ENCODE measurements at regions not wholly inside any gene's neighbourhood (a gene's known extent, or its start where the extent isn't known, plus 50 kb on each side); places are given as distances from the start of the nearest gene placed in this dataset.

DNA sequence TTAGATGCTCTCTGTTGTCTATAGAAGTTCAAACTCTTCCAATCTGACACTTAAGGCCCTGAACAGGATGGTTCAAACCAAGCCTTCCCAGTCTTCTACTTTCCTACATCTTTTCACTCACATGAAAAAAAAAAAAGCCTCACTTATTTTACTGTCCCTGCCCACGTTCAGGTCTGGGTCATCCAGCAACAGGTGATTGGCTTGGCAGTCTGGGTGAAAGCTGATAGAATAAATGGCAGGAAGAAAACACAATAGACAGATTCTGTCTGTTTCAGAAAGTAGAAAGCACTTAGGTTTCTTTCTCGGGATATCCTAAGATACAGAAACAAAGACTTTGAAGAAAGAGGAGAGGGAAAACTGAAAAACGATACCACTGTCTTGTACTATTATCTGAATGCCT is 61.8 kb upstream of the HSF2 start:
- TF ChIP-seq MAX (IDR thresholded peaks at IDR 0.05) (no peak), TAF1 (IDR thresholded peaks at IDR 0.05; ENCODE audit: low read depth) (no peak), CEBPB (IDR thresholded peaks at IDR 0.05) (no peak), EP300 (IDR thresholded peaks at IDR 0.05; ENCODE audit: borderline replicate concordance) (no peak), TCF12 (IDR thresholded peaks at IDR 0.05; ENCODE audit: low read depth) (no peak), USF1 (IDR thresholded peaks at IDR 0.05) (no peak), EGR1 (IDR thresholded peaks at IDR 0.05) (no peak), RAD21 (IDR thresholded peaks at IDR 0.05; ENCODE audit: low read depth) (no peak), CREB1 (IDR thresholded peaks at IDR 0.05; ENCODE audit: low read depth) (no peak), ZBTB7A (IDR thresholded peaks at IDR 0.05; ENCODE audit: low read depth) (no peak)
- TF ChIP-seq, protein P1, sequence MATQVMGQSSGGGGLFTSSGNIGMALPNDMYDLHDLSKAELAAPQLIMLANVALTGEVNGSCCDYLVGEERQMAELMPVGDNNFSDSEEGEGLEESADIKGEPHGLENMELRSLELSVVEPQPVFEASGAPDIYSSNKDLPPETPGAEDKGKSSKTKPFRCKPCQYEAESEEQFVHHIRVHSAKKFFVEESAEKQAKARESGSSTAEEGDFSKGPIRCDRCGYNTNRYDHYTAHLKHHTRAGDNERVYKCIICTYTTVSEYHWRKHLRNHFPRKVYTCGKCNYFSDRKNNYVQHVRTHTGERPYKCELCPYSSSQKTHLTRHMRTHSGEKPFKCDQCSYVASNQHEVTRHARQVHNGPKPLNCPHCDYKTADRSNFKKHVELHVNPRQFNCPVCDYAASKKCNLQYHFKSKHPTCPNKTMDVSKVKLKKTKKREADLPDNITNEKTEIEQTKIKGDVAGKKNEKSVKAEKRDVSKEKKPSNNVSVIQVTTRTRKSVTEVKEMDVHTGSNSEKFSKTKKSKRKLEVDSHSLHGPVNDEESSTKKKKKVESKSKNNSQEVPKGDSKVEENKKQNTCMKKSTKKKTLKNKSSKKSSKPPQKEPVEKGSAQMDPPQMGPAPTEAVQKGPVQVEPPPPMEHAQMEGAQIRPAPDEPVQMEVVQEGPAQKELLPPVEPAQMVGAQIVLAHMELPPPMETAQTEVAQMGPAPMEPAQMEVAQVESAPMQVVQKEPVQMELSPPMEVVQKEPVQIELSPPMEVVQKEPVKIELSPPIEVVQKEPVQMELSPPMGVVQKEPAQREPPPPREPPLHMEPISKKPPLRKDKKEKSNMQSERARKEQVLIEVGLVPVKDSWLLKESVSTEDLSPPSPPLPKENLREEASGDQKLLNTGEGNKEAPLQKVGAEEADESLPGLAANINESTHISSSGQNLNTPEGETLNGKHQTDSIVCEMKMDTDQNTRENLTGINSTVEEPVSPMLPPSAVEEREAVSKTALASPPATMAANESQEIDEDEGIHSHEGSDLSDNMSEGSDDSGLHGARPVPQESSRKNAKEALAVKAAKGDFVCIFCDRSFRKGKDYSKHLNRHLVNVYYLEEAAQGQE (IDR thresholded peaks at IDR 0.05; ENCODE audit: low read depth): no peak

All from Ishikawa (cell line).